22Rv1 (cell line): ENCODE measurements at regions not wholly inside any gene's neighbourhood (a gene's known extent, or its start where the extent isn't known, plus 50 kb on each side); places are given as distances from the start of the nearest gene placed in this dataset.

Source experiments
- H3K27ac ChIP-seq: fragments of 450-650 bp; 2 replicates; pipeline ENCODE4 v1.5.1; 2017
- CTCF ChIP-seq: fragments of 450-650 bp; IDR thresholded peaks from 2 replicates; pipeline ENCODE4 v1.5.1; 2017; ENCODE audit warnings: mild to moderate bottlenecking
- ZFX ChIP-seq: fragments of 450-650 bp; IDR thresholded peaks from 2 replicates; pipeline ENCODE4 v1.6.1; 2017; ENCODE audit warnings: antibody characterized with exemption, borderline replicate concordance

GRCh38 chr11:119856681-119857485 lies 127.9 kb upstream of the NECTIN1 start:
- H3K27ac ChIP-seq, result no peak overlapping the region
- TF ChIP-seq ZFX (no peak), CTCF (no peak)

- no peak for TF ChIP-seq ZFX
- no peak for TF ChIP-seq CTCF
- no peak overlapping the region for H3K27ac ChIP-seq
Observed at GRCh38 chr11:119855066-119855465, 126.1 kb upstream of the NECTIN1 start.

GRCh38 chr11:119854521-119854920 lies 125.5 kb upstream of the NECTIN1 start:
- TF ChIP-seq CTCF (no peak), ZFX (no peak)
- no peak overlapping the region for H3K27ac ChIP-seq

- H3K27ac ChIP-seq, result no peak overlapping the region
- no peak for TF ChIP-seq CTCF
- TF ChIP-seq ZFX, result no peak
Observed at GRCh38 chr11:119853581-119854360, 124.8 kb upstream of the NECTIN1 start.

- TF ChIP-seq ZFX, result no peak
- no peak for TF ChIP-seq CTCF
Observed at GRCh38 chr11:119852741-119853140, 123.7 kb upstream of the NECTIN1 start.

GRCh38 chr11:119850822-119851409 lies 121.9 kb upstream of the NECTIN1 start:
- no peak for TF ChIP-seq CTCF
- no peak for TF ChIP-seq ZFX
- no peak overlapping the region for H3K27ac ChIP-seq

More at GRCh38 chr11:119852741-119853140, 123.7 kb upstream of the NECTIN1 start:
- H3K27ac ChIP-seq, result no peak overlapping the region
